HG03095 (cell line): ENCODE measurements at regions not wholly inside any gene's neighbourhood (a gene's known extent, or its start where the extent isn't known, plus 50 kb on each side); places are given as distances from the start of the nearest gene placed in this dataset.

Source experiments
- ATAC-seq: cut with Tn5 transposase; IDR thresholded peaks from one replicate; pipeline ENCODE4 v1.9.1; 2021; ENCODE audit warnings: moderate library complexity; ENCODE audit not compliant: unreplicated experiment

GRCh38 chr1:75668813-75669212 lies 55.7 kb upstream of the ACADM start:
- no peak for ATAC-seq

GRCh38 chr1:75671708-75672107 lies 52.8 kb upstream of the ACADM start:
- peak; percentile 50 for ATAC-seq

GRCh38 chr1:75672108-75672507 lies 52.4 kb upstream of the ACADM start:
- no peak for ATAC-seq

DNA sequence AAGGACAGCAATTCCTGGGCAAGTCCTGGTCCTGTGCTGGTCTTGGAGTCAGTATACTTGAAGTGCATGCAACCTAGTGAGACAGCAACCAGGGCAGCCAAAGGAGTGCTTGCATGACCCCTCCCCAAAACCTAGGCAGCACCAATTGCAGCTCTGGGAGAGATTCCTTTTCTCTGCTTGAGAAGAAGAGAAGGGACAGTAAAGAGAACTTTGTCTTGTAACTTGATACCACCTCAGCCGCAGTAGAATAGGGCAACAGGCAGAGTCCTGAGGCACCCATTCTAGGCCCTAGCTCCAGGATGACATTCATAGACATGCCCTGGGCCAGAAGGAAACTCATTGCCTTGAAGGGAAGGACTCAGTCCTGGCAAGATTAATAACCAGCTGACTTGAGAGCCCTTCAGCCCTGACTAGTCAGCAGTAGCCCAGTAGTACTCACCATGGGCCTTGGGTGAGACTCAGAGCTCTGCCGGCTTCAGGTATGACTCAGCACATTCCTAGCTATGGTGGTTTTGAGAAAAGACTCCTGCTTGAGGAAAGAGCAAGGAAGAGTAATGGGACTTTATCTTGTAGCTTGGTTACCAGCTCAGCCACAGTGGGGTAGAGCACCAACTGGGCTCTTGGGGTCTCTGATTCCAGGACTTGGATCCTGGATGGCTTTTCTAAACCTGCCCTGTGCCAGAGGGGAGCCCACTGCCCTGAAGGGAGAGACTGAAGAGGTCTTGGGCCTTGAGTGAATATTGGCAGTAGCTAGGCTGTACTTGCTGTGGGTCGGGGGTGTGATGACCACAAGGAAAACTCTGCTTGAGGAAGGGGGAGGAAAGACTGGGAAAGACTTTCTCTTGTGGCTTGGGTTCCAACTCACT lies 51.7 kb upstream of the ACADM start:
- no peak for ATAC-seq

DNA sequence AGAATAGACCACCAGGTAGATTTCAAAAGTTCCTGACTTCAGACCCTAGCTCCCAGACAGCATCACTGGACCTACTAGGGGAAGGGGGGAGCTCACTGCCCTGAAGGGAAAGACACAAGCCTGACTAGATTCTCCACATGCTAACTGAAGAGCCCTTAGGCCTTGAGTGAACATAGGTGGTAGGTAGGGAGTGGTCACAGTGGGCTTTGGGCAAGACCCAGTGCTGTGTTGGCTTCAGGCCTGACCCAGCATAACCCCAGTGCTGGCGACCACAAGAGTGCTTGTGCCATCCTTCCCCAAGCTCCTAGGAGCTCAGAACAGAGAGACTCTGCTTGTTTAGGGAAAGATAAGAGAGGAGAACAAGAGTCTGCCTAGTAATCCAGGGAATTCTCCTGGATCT lies 51.1 kb upstream of the ACADM start:
- no peak for ATAC-seq

GRCh38 chr1:75673885-75674284 lies 50.6 kb upstream of the ACADM start:
- ATAC-seq, result no peak
